VCaP (cell line): ENCODE measurements at regions not wholly inside any gene's neighbourhood (a gene's known extent, or its start where the extent isn't known, plus 50 kb on each side); places are given as distances from the start of the nearest gene placed in this dataset.

Source experiments
- H3K27ac ChIP-seq: fragments of 450-650 bp; 2 replicates; pipeline ENCODE4 v1.5.1; 2017
- CTCF ChIP-seq: fragments of 450-650 bp; conservative IDR thresholded peaks from 2 replicates; pipeline ENCODE4 v1.5.1; 2017; ENCODE audit warnings: mild to moderate bottlenecking, moderate library complexity

- H3K27ac ChIP-seq: no peak overlapping the region
- TF ChIP-seq CTCF: no peak
Measured at GRCh38 chr11:32184041-32184722, 93.3 kb downstream of the RCN1 start.

GRCh38 chr11:32184723-32185376, 94.0 kb downstream of the RCN1 start:
- no peak for TF ChIP-seq CTCF
- H3K27ac ChIP-seq: no peak overlapping the region

- no peak overlapping the region for H3K27ac ChIP-seq
- TF ChIP-seq CTCF: no peak
Measured at GRCh38 chr11:32186118-32186517, 95.2 kb downstream of the RCN1 start.

GRCh38 chr11:32187111-32187510, 96.2 kb downstream of the RCN1 start:
- TF ChIP-seq CTCF: no peak
- no peak overlapping the region for H3K27ac ChIP-seq

GRCh38 chr11:32188785-32189184, 97.9 kb downstream of the RCN1 start:
- TF ChIP-seq CTCF: no peak
- no peak overlapping the region for H3K27ac ChIP-seq

- TF ChIP-seq CTCF: no peak
- H3K27ac ChIP-seq: no peak overlapping the region
Measured at GRCh38 chr11:32196137-32196536, 105.3 kb downstream of the RCN1 start.

GRCh38 chr11:32198053-32198452, 107.2 kb downstream of the RCN1 start:
- no peak for TF ChIP-seq CTCF
- H3K27ac ChIP-seq: no peak overlapping the region
